IPS-15b (cell line): ENCODE measurements at regions not wholly inside any gene's neighbourhood (a gene's known extent, or its start where the extent isn't known, plus 50 kb on each side); places are given as distances from the start of the nearest gene placed in this dataset.
A peak's percentile ranks its signal among the peaks of the same experiment; 100 is the strongest.

Source experiments
- H3K27me3 ChIP-seq: one replicate; pipeline ENCODE4 v1.6.1; 2013; ENCODE audit warnings: low read length; ENCODE audit not compliant: control insufficient read depth, insufficient read depth
- H3K36me3 ChIP-seq: one replicate; pipeline ENCODE4 v1.6.1; 2013; ENCODE audit warnings: low read length; ENCODE audit not compliant: control insufficient read depth, insufficient read depth
- H3K4me1 ChIP-seq: one replicate; pipeline ENCODE4 v1.6.1; 2013; ENCODE audit warnings: mild to moderate bottlenecking, low read length; ENCODE audit not compliant: control insufficient read depth, insufficient read depth
- H3K4me3 ChIP-seq: one replicate; pipeline ENCODE4 v1.5.1; 2013; ENCODE audit warnings: low read depth, low read length
- H3K9ac ChIP-seq: one replicate; pipeline ENCODE4 v1.6.1; 2013; ENCODE audit warnings: low read depth, mild to moderate bottlenecking, low read length
- H3K9me3 ChIP-seq: one replicate; pipeline ENCODE4 v1.6.1; 2013; ENCODE audit warnings: mild to moderate bottlenecking, low read length; ENCODE audit not compliant: control insufficient read depth, insufficient read depth

DNA sequence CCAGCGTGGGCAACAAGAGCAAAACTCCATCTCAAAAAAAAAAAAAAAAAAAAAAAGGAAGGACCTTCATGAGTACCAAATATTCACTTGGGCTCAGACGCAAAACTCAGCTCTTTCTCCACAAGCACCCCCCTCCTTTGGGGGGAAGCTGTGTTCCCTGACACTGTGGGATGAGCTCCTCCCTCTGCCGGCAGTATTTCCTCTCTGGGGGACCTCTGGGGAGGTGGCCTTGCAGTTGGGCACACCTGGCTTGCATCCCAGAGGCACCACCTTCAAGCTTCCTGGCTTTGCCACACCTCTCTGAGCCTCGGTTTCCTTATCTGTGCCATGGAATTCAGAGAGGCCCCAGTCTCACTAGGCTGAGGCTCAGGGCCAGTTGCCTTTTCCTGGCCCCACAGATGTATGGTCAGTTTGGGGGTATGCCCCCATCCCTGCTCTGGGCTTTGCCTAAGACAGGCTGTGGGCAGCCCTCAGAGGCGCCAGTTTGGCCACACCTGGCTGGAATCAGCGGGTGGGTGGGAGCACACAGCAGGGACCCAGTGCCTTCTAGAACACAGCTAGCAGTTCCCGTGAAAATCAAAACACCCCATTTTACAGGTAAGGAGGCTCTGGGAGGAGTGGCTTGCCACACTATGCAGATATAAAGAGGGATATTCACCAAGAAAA is 157.5 kb upstream of the IER5L start:
- Histone ChIP-seq H3K4me1 (peaks cover 21% of the 10 kb centered on the region), H3K9ac (no peak overlapping the region), H3K9me3 (peaks cover 1% of the 10 kb centered on the region), H3K4me3 (peak overlapping the region; percentile 37), H3K36me3 (no peaks in the 10 kb centered on the region), H3K27me3 (no peaks in the 10 kb centered on the region)

GRCh38 chr9:129334105-129334935 is 156.3 kb upstream of the IER5L start:
- Histone ChIP-seq H3K36me3 (no peaks in the 10 kb centered on the region), H3K4me3 (peak overlapping the region; percentile 45), H3K4me1 (peaks cover 21% of the 10 kb centered on the region), H3K9me3 (peaks cover 4% of the 10 kb centered on the region), H3K9ac (peak overlapping the region; percentile 77), H3K27me3 (no peaks in the 10 kb centered on the region)

- H3K27me3 ChIP-seq = no peaks in the 10 kb centered on the region
- peaks cover 4% of the 10 kb centered on the region for H3K9me3 ChIP-seq
- peak overlapping the region; percentile 77 for H3K9ac ChIP-seq
- H3K4me1 ChIP-seq = peaks cover 21% of the 10 kb centered on the region
- no peaks in the 10 kb centered on the region for H3K36me3 ChIP-seq
- H3K4me3 ChIP-seq = peak overlapping the region; percentile 45
Observed at GRCh38 chr9:129333617-129334104, 155.6 kb upstream of the IER5L start.

GRCh38 chr9:129332581-129332980 is 154.5 kb upstream of the IER5L start:
- Histone ChIP-seq H3K4me1 (peaks cover 21% of the 10 kb centered on the region), H3K9me3 (peaks cover 4% of the 10 kb centered on the region), H3K36me3 (no peaks in the 10 kb centered on the region), H3K9ac (no peak overlapping the region), H3K27me3 (no peaks in the 10 kb centered on the region), H3K4me3 (no peak overlapping the region)

DNA sequence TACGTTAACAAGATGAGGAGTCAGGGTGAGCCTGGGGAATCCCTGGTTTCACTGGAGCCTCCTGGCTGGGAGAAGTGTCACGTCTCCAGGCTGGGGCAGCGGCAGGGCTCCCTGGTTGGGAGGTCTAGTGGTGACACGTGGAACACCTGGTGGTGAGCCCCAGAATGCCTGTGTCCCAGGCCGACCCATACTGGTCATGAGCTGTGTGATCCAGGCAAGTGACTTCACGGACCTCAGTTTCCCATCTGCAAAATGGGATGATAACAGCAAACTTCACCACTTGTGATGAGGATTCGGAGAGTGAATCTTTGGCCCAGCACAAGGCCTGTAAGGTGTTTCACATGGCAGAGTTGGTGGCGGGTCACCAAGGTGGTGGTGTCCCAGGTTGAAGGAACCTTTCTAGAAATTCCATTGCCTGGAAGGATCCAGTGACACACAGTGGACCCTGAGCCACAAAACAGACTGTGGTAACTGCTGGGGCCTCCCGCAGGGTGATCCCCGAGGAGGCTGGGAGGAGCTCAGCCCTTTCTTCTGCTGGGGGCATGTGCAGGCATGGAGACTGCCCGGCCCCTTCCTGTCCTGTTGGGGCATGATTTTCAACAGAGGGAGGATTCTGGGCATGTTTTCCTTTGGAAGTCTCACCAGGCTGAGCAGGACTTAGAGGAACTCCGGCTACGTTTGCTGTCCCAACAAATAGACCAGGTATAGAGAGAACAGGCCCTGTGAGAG is 153.9 kb upstream of the IER5L start:
- Histone ChIP-seq H3K4me3 (no peak overlapping the region), H3K27me3 (no peaks in the 10 kb centered on the region), H3K9ac (no peak overlapping the region), H3K9me3 (peaks cover 4% of the 10 kb centered on the region), H3K36me3 (no peaks in the 10 kb centered on the region), H3K4me1 (peaks cover 21% of the 10 kb centered on the region)

DNA sequence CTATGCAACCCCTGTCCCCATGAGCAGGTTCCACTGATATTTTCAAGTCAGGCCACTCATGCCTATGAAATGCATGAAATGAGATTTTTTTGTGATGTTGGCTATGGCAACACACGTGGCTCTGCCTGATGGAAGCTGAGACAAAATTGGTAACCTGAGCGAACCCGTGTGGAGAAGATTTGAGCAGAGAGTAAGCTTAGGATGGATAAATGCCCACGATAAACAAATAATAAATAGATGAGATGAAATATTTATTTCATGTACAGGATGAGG is 153.4 kb upstream of the IER5L start:
- Histone ChIP-seq H3K4me1 (peaks cover 20% of the 10 kb centered on the region), H3K4me3 (no peak overlapping the region), H3K9ac (no peak overlapping the region), H3K27me3 (no peaks in the 10 kb centered on the region), H3K9me3 (peaks cover 4% of the 10 kb centered on the region), H3K36me3 (no peaks in the 10 kb centered on the region)

DNA sequence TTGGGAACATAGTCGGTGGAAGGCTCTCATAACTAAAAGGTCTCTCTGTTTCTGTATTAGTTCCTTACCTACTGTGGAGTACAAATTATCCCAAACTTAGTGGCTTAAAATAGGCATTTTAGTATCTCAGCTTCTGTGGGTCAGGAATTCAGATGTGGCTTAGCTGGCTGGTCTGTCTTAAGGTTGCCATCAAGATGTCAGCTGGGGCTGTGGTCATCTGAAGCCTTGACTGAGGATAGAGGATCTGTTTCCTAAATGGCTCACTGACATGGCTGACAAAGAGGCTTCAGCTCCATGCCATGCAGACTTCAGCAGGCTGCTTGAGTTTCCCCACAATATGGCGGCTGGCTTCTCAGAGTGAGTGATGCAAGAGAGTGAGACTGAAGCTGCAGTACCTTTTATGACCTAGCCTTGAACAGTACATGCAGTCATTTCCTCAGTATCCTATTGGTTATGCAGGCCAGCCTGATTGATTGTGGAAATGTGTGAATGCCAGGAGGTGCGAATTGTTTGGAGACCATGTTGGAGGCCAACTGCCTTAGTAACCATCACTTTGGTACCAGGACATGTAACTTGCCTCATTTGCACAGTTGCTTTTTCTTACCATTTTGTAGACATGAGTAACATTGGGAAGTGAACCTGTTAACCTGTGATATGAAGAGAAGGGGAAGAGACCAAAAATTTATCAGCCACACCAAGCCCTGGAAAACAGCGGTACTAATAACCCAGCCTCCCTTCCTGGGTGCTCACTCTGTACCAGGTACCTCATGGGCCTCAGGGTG is 152.8 kb upstream of the IER5L start:
- peaks cover 17% of the 10 kb centered on the region for H3K4me1 ChIP-seq
- H3K4me3 ChIP-seq = no peak overlapping the region
- H3K9ac ChIP-seq = no peak overlapping the region
- no peaks in the 10 kb centered on the region for H3K27me3 ChIP-seq
- H3K9me3 ChIP-seq = peaks cover 4% of the 10 kb centered on the region
- H3K36me3 ChIP-seq = no peaks in the 10 kb centered on the region

DNA sequence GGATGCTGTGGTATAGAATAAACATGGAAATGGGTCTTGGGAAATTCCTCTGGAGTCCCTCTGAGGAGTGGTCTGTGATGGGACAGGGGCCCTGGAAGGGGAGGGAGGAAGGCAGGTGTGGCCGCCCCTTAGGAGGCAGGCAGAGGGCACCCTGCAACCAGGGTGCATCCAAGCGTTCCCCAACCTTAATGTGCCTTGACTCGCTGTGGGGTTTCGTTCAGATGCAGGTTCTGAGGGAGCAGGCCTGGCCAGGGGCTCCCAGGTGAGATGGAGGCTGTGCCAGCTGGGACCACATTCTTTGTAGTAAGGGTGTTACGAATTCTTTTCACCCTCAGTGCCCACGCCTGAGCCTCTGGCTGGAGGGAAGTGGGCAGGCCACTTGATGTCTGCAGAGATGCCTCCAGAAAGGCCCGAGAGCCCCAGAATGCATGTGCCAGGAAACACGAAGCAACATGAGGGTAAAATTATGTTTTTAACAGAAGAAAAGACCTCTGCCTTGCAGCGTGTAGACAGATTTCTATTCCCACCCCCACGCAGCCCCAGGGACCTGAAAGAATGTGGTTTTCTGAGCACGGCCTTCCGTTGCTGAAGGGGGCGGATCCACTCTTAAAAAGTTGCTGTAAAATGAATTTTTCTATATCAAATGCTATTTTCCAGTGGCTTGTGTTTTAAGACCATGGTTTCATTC is 150.4 kb upstream of the IER5L start:
- Histone ChIP-seq H3K27me3 (no peaks in the 10 kb centered on the region), H3K9ac (no peak overlapping the region), H3K4me3 (no peak overlapping the region), H3K36me3 (peaks cover 3% of the 10 kb centered on the region), H3K4me1 (peaks cover 3% of the 10 kb centered on the region), H3K9me3 (peaks cover 4% of the 10 kb centered on the region)

DNA sequence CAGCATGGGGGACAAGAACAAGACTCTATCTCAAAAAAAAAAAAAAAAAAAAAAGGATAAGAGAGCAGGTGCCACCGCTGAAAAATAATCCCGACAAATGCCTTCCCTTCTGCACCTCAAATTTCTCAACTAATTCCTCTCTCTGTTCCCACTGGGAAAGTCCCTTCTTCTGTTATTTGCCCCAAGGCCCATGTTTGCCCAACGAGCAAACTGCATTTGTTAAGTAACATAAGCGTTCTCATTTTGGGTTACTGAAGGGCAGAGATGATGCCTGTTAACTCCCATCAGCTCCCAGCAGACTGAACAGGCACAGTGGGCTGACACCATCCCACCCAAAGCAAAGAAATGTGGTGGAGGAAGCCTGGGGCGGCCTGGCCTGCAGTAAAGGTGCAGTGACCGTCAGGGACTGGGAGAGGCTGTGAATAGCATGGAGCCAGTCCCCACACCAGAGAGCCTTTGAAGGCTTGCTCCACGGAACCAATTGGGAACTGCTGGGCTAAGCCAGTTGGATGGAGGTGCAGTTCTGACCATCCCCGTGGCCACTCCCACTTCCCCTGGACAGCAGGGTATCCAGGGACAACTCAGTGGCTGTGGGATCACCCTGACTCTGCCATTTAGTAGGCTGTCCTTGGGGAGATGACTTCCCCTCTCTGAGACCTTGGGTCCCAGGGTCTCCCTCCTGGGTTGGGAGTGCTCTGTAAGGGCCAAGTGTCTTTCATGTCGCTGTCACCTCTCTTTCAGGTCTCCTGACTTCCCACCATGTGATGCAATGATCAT is 149.7 kb upstream of the IER5L start:
- H3K27me3 ChIP-seq = no peaks in the 10 kb centered on the region
- H3K4me1 ChIP-seq = peaks cover 3% of the 10 kb centered on the region

DNA sequence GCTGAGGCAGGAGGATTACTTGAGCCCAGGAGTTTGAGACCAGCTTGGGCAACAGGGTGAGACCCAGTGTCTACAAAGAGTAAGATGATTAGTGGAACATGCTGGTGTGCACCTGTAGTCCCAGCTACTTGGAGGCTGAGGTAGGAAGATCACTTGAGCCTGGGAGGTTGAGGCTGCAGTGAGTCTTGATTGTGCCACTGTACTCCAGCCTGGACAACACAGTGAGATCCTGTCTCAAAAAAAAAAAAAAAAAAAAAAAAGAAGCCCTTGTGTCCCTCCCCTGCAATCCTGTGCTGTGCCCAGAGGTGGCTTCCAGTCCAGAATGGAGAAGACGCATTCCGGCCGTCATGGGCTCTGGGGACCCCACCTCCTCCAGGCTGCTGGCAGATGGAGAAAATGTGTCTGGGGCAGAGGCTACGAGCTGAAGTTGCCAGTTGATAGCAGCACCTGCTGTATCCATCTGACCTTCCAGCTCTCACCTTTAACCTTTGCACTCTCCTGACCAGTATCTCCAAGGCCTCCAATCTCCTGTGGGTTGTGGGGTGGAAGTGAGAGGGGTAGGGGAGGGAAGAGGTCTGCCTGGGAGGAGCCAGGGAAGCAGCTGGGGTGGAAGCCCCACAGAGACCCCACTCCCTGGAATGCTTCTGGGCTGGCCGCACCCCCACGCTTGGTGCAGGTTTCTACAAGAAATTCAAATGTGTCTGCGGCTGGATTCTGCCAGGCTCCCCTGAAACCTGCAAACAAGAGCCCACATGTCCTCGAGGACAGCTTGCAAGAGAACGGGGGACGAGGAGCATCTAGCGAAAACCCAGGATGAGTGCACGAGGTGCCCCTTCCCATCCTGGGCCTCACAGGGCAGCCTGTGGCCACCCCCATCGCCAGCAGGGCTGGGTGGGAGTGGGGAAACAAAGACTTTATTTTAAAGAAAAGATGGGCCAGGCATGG is 148.3 kb upstream of the IER5L start:
- Histone ChIP-seq H3K9me3 (peaks cover 4% of the 10 kb centered on the region), H3K9ac (no peak overlapping the region), H3K4me1 (peaks cover 5% of the 10 kb centered on the region), H3K4me3 (no peak overlapping the region), H3K36me3 (peaks cover 3% of the 10 kb centered on the region), H3K27me3 (no peaks in the 10 kb centered on the region)

More for the DNA sequence above, 149.7 kb upstream of the IER5L start:
- Histone ChIP-seq H3K4me3 (no peak overlapping the region), H3K36me3 (peaks cover 3% of the 10 kb centered on the region), H3K9me3 (peaks cover 4% of the 10 kb centered on the region), H3K9ac (no peak overlapping the region)
